22Rv1 (cell line): ENCODE measurements at regions not wholly inside any gene's neighbourhood (a gene's known extent, or its start where the extent isn't known, plus 50 kb on each side); places are given as distances from the start of the nearest gene placed in this dataset.

Experiments used
- CTCF ChIP-seq: fragments of 450-650 bp; IDR thresholded peaks from 2 replicates; pipeline ENCODE4 v1.5.1; 2017; ENCODE audit warnings: mild to moderate bottlenecking
- ZFX ChIP-seq: fragments of 450-650 bp; IDR thresholded peaks from 2 replicates; pipeline ENCODE4 v1.6.1; 2017; ENCODE audit warnings: antibody characterized with exemption, borderline replicate concordance

GRCh38 chr7:26461518-26461917 is 169.9 kb downstream of the SNX10 start:
- TF ChIP-seq CTCF = no peak
- no peak for TF ChIP-seq ZFX
